ENCODE measurements at regions not wholly inside any gene's neighbourhood (a gene's known extent, or its start where the extent isn't known, plus 50 kb on each side); places are given as distances from the start of the nearest gene placed in this dataset.

DNA sequence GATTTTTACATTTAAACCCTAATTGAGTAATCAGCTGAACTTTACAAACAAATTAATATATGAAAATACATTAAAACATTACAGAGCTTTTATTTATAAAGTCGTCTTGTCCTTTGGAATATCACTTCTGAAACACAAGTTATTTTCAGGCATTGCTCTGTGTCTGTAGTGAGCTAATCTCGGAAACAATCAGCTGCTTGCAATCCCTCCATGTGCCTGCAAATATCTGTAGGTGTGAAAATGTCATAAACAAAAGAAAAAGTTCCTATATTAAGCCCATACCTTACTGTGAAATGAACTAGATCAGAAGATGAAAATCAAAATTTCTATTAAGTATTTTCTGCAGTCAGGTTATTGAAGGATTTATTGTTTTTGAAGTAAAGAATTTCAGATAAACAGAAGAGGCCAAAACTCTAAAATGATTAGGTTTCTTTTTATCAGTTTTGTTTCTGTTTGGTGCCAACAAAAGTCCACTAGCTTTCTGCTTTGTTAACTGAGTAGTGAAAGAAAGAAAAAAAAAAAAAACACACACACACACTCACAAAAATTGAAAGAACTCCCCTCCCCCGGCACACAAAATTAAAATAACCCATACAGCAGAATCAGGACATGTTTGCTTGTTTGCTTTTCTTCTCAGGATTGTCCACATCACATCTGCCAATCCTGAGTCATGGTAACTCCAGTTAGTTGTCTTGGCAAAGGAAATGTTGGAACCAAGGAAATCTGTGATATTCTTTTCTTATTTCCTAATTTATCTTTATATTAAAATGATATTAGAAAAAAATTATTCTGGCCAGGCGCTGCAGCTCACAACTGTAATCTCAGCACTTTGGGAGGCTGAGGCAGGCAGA, 627.0 kb upstream of the SLC39A10 start:
- no peak for TF ChIP-seq CTCF (IDR thresholded peaks at IDR 0.05 in 4 of 5, conservative IDR thresholded peaks at IDR 0.05 in 1 of 5)
- TF ChIP-seq POLR2A (IDR thresholded peaks at IDR 0.05) = no peak
